ENCODE measurements at regions not wholly inside any gene's neighbourhood (a gene's known extent, or its start where the extent isn't known, plus 50 kb on each side); places are given as distances from the start of the nearest gene placed in this dataset.

GRCh38 chr3:176357891-176358290 lies 839.4 kb downstream of the TBL1XR1 start:
- TF ChIP-seq CTCF (IDR thresholded peaks at IDR 0.05) (no peak), RAD21 (IDR thresholded peaks at IDR 0.05; ENCODE audit: low read length) (no peak), NRF1 (IDR thresholded peaks at IDR 0.05; ENCODE audit: low read depth, low read length) (no peak), FOXJ3 (CRISPR knock-in tag; IDR thresholded peaks at IDR 0.05) (no peak), RXRA (IDR thresholded peaks at IDR 0.05; ENCODE audit: borderline replicate concordance, low read depth) (no peak), MXI1 (IDR thresholded peaks at IDR 0.05; ENCODE audit: low read depth, low read length) (no peak), YY1 (IDR thresholded peaks at IDR 0.05; ENCODE audit: low read depth) (no peak), MEF2A (IDR thresholded peaks at IDR 0.05; ENCODE audit: borderline replicate concordance, low read depth) (no peak), USF2 (IDR thresholded peaks at IDR 0.05; ENCODE audit: borderline replicate concordance, low read depth, low read length) (no peak), ELF1 (IDR thresholded peaks at IDR 0.05) (no peak), JUND (IDR thresholded peaks at IDR 0.05) (no peak)

Measured in SK-N-SH (cell line).